ENCODE measurements at regions not wholly inside any gene's neighbourhood (a gene's known extent, or its start where the extent isn't known, plus 50 kb on each side); places are given as distances from the start of the nearest gene placed in this dataset.

- Histone ChIP-seq H3K27me3 (ENCODE audit: control insufficient read depth, insufficient read depth, low read length) (no peaks in the 10 kb centered on the region), H3K4me3 (ENCODE audit: low read depth, low read length) (no peak overlapping the region), H3K36me3 (ENCODE audit: control insufficient read depth, insufficient read depth, low read length) (no peaks in the 10 kb centered on the region)
- no peak for DNase-seq (ENCODE audit: low read depth)
- no peak for TF ChIP-seq CTCF (IDR thresholded peaks at IDR 0.05; ENCODE audit: insufficient read depth, low read length, severe bottlenecking)
- no peak for FAIRE-seq
Measured at GRCh38 chr5:2546938-2547337, 204.5 kb downstream of the IRX2 start.

- no peaks in the 10 kb centered on the region for H3K36me3 ChIP-seq (ENCODE audit: control insufficient read depth, insufficient read depth, low read length)
- FAIRE-seq, result no peak
- no peak for DNase-seq (ENCODE audit: low read depth)
- no peak for TF ChIP-seq CTCF (IDR thresholded peaks at IDR 0.05; ENCODE audit: insufficient read depth, low read length, severe bottlenecking)
- H3K4me3 ChIP-seq (ENCODE audit: low read depth, low read length), result no peak overlapping the region
- no peaks in the 10 kb centered on the region for H3K27me3 ChIP-seq (ENCODE audit: control insufficient read depth, insufficient read depth, low read length)
Measured at GRCh38 chr5:2544003-2544402, 207.5 kb downstream of the IRX2 start.

DNA sequence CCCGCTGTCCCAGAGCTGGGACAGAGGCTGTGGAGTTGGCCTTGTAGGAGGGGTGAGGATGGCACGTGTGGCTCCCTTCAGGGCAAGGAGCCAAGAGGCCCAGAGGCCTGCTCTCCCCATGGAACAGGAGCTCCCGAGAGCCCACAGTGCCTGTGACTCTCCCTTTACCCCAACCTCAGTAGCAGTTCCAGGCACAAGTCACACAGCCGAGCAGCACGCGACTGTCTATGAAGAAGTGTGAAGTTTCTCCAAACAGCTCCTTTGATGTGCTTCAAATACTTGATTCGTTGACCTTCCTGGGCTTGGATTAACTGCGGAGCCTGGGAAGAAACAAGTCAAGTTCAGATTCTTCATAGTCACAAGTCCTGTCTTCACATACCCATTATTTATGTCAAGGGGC lies 208.7 kb downstream of the IRX2 start:
- FAIRE-seq, result no peak
- Histone ChIP-seq H3K36me3 (ENCODE audit: control insufficient read depth, insufficient read depth, low read length) (no peaks in the 10 kb centered on the region), H3K4me3 (ENCODE audit: low read depth, low read length) (no peak overlapping the region), H3K27me3 (ENCODE audit: control insufficient read depth, insufficient read depth, low read length) (no peaks in the 10 kb centered on the region)
- TF ChIP-seq CTCF (IDR thresholded peaks at IDR 0.05; ENCODE audit: insufficient read depth, low read length, severe bottlenecking), result no peak
- DNase-seq (ENCODE audit: low read depth), result no peak

DNA sequence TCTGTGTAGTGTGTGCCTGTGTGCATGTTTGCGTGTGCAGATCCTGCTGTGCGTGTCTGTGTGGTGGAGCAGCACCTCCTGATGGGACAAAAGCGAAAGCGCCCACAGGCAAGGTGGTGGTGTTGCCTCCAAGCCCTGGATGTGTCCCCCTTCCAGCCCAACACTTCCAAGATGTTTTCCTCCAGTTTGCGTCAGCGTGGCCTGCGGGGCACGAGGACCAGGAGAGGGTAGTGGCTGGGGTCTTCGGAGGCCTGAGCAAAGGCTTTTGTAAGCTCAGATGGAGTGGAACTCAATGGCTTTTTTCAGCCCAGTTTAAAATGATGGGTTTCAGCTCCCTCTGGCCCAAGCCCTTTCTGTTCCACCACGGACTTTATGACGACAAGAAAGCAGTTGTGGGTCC lies 209.5 kb downstream of the IRX2 start:
- DNase-seq (ENCODE audit: low read depth) (no peak), FAIRE-seq (no peak)
- Histone ChIP-seq H3K27me3 (ENCODE audit: control insufficient read depth, insufficient read depth, low read length) (no peaks in the 10 kb centered on the region), H3K36me3 (ENCODE audit: control insufficient read depth, insufficient read depth, low read length) (no peaks in the 10 kb centered on the region), H3K4me3 (ENCODE audit: low read depth, low read length) (no peak overlapping the region)
- no peak for TF ChIP-seq CTCF (IDR thresholded peaks at IDR 0.05; ENCODE audit: insufficient read depth, low read length, severe bottlenecking)

DNA sequence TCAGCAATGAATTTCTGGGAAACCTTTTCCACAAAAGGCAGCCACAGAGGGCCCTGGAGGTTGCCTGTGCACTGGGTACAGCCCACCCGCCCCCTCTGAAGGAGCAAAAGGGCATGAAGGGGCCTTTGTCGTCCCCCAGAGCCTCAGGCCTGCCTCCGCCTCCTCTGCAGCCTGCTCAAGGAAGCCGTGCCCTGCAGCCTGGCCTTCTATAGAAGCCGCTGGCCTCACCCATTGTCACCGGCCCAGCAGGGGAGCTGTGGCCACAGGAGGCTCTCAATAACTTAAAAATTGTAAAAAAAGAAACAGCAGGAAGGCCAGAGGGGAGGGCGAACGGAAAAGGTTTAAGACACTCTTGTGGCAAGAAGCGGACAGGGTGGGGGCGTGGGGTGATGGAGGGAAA lies 213.3 kb downstream of the IRX2 start:
- no peaks in the 10 kb centered on the region for H3K36me3 ChIP-seq (ENCODE audit: control insufficient read depth, insufficient read depth, low read length)
- H3K27me3 ChIP-seq (ENCODE audit: control insufficient read depth, insufficient read depth, low read length), result no peaks in the 10 kb centered on the region
- no peak for TF ChIP-seq CTCF (IDR thresholded peaks at IDR 0.05; ENCODE audit: insufficient read depth, low read length, severe bottlenecking)
- H3K4me3 ChIP-seq (ENCODE audit: low read depth, low read length), result no peak overlapping the region
- FAIRE-seq (no peak), DNase-seq (ENCODE audit: low read depth) (no peak)

DNA sequence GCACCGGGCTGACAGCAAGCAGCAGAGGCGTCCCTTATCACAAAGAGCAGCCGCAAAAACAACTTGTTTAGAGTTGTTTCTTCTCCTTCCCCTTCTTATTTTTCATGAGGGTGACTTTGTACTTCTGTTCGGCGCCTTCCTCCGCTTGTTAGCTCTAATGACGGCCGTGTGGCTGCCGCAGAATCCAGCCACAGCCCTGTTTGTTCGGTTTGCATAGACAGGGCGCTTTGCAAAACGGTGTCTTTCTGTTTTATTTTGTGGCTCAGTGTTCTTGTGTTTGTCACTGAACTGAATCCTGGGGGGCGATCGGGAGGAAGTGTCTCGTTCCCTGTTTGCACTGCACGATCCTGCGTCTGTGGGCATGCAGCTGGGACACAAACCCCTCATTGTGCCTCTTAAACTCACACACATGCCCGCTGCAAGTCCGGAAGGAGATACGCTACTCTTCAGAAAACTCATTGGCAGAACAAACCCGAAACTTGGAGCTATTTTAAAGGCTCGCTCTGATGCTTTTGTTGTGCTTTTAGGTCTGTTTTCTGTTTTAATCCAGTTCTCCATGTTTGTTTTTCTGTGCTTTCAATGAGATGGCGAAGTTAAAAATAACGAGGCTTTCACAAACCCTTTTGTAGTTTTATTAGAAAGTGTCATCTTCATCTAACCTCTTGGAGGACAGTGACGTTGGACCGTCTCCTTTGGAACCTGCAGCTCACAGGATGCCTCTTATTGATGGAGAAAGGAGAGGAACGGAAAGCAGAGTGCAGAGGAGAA lies 213.9 kb downstream of the IRX2 start:
- no peaks in the 10 kb centered on the region for H3K36me3 ChIP-seq (ENCODE audit: control insufficient read depth, insufficient read depth, low read length)
- H3K27me3 ChIP-seq (ENCODE audit: control insufficient read depth, insufficient read depth, low read length), result no peaks in the 10 kb centered on the region
- TF ChIP-seq CTCF (IDR thresholded peaks at IDR 0.05; ENCODE audit: insufficient read depth, low read length, severe bottlenecking), result no peak
- no peak overlapping the region for H3K4me3 ChIP-seq (ENCODE audit: low read depth, low read length)
- FAIRE-seq, result no peak
- DNase-seq (ENCODE audit: low read depth), result no peak
